ENCODE measurements at regions not wholly inside any gene's neighbourhood (a gene's known extent, or its start where the extent isn't known, plus 50 kb on each side); places are given as distances from the start of the nearest gene placed in this dataset.

- Histone ChIP-seq H3K27ac (no peak overlapping the region), H3K9ac (no peak overlapping the region), H3K4me1 (no peaks in the 10 kb centered on the region), H3K4me2 (ENCODE audit: low read length) (no peak overlapping the region), H3K4me3 (ENCODE audit: low read depth, low read length) (no peak overlapping the region), H3K79me2 (no peaks in the 10 kb centered on the region), H3K27me3 (ENCODE audit: control insufficient read depth, insufficient read depth, low read length) (no peaks in the 10 kb centered on the region), H3K36me3 (ENCODE audit: control insufficient read depth, insufficient read depth, low read length) (no peaks in the 10 kb centered on the region), H2AFZ (no peak overlapping the region), H3K9me3 (ENCODE audit: control insufficient read depth, low read length) (no peaks in the 10 kb centered on the region)
- no peak for TF ChIP-seq CTCF (IDR thresholded peaks at IDR 0.05)
Observed at GRCh38 chr2:19226871-19227270, 131.6 kb downstream of the OSR1 start.

- H2AFZ ChIP-seq, result no peak overlapping the region
- no peaks in the 10 kb centered on the region for H3K36me3 ChIP-seq (ENCODE audit: control insufficient read depth, insufficient read depth, low read length)
- TF ChIP-seq CTCF (IDR thresholded peaks at IDR 0.05), result no peak
- no peak overlapping the region for H3K27ac ChIP-seq
- H3K27me3 ChIP-seq (ENCODE audit: control insufficient read depth, insufficient read depth, low read length), result no peaks in the 10 kb centered on the region
- no peaks in the 10 kb centered on the region for H3K4me1 ChIP-seq
- H3K9ac ChIP-seq, result no peak overlapping the region
- H3K79me2 ChIP-seq, result no peaks in the 10 kb centered on the region
- H3K9me3 ChIP-seq (ENCODE audit: control insufficient read depth, low read length), result no peaks in the 10 kb centered on the region
- H3K4me3 ChIP-seq (ENCODE audit: low read depth, low read length), result no peak overlapping the region
- H3K4me2 ChIP-seq (ENCODE audit: low read length), result no peak overlapping the region
Observed at GRCh38 chr2:19226386-19226785, 132.0 kb downstream of the OSR1 start.

GRCh38 chr2:19225931-19226330 is 132.5 kb downstream of the OSR1 start:
- Histone ChIP-seq H3K4me3 (ENCODE audit: low read depth, low read length) (no peak overlapping the region), H3K27me3 (ENCODE audit: control insufficient read depth, insufficient read depth, low read length) (no peaks in the 10 kb centered on the region), H3K27ac (no peak overlapping the region), H3K9ac (no peak overlapping the region), H2AFZ (no peak overlapping the region), H3K79me2 (no peaks in the 10 kb centered on the region), H3K4me1 (no peaks in the 10 kb centered on the region), H3K36me3 (ENCODE audit: control insufficient read depth, insufficient read depth, low read length) (no peaks in the 10 kb centered on the region), H3K4me2 (ENCODE audit: low read length) (no peak overlapping the region), H3K9me3 (ENCODE audit: control insufficient read depth, low read length) (no peaks in the 10 kb centered on the region)
- no peak for TF ChIP-seq CTCF (IDR thresholded peaks at IDR 0.05)

- Histone ChIP-seq H3K4me3 (ENCODE audit: low read depth, low read length) (no peak overlapping the region), H3K4me1 (no peaks in the 10 kb centered on the region), H3K4me2 (ENCODE audit: low read length) (no peak overlapping the region), H3K9ac (no peak overlapping the region), H3K27me3 (ENCODE audit: control insufficient read depth, insufficient read depth, low read length) (no peaks in the 10 kb centered on the region), H3K36me3 (ENCODE audit: control insufficient read depth, insufficient read depth, low read length) (no peaks in the 10 kb centered on the region), H3K27ac (no peak overlapping the region), H2AFZ (no peak overlapping the region), H3K9me3 (ENCODE audit: control insufficient read depth, low read length) (no peaks in the 10 kb centered on the region), H3K79me2 (no peaks in the 10 kb centered on the region)
- TF ChIP-seq CTCF (IDR thresholded peaks at IDR 0.05), result no peak
Observed at GRCh38 chr2:19225126-19225525, 133.3 kb downstream of the OSR1 start.

- Histone ChIP-seq H3K79me2 (no peaks in the 10 kb centered on the region), H3K27me3 (ENCODE audit: control insufficient read depth, insufficient read depth, low read length) (no peaks in the 10 kb centered on the region), H3K4me1 (no peaks in the 10 kb centered on the region), H2AFZ (no peak overlapping the region), H3K4me2 (ENCODE audit: low read length) (no peak overlapping the region), H3K9ac (no peak overlapping the region), H3K9me3 (ENCODE audit: control insufficient read depth, low read length) (no peaks in the 10 kb centered on the region), H3K36me3 (ENCODE audit: control insufficient read depth, insufficient read depth, low read length) (no peaks in the 10 kb centered on the region), H3K27ac (no peak overlapping the region), H3K4me3 (ENCODE audit: low read depth, low read length) (no peak overlapping the region)
- no peak for TF ChIP-seq CTCF (IDR thresholded peaks at IDR 0.05)
Observed at GRCh38 chr2:19224486-19224885, 133.9 kb downstream of the OSR1 start.

Data from parathyroid adenoma (tissue), 2 donors.